Progenitor cell of endocrine pancreas (in vitro differentiated cells): ENCODE measurements at regions not wholly inside any gene's neighbourhood (a gene's known extent, or its start where the extent isn't known, plus 50 kb on each side); places are given as distances from the start of the nearest gene placed in this dataset.

ENCODE experiments used
- DNase-seq: peaks from one replicate; pipeline ENCODE4 v3.0.0; 2021; ENCODE audit warnings: low spot score; ENCODE audit not compliant: unreplicated experiment
- H3K27ac Mint-ChIP-seq: 2 replicates; pipeline ENCODE4 v1.8.0; 2021; ENCODE audit warnings: mild to moderate bottlenecking, moderate library complexity, mixed read lengths
- H3K27me3 Mint-ChIP-seq: 2 replicates; pipeline ENCODE4 v1.8.0; 2021; ENCODE audit warnings: mixed read lengths
- H3K36me3 Mint-ChIP-seq: 2 replicates; pipeline ENCODE4 v1.8.0; 2022; ENCODE audit warnings: mixed read lengths; ENCODE audit not compliant: insufficient read depth
- H3K4me1 Mint-ChIP-seq: 2 replicates; pipeline ENCODE4 v1.8.0; 2021; ENCODE audit warnings: low read depth, mixed read lengths
- H3K4me3 Mint-ChIP-seq: 2 replicates; pipeline ENCODE4 v1.8.0; 2021; ENCODE audit warnings: low read depth, mild to moderate bottlenecking, moderate library complexity, mixed read lengths
- H3K9me3 Mint-ChIP-seq: 2 replicates; pipeline ENCODE4 v1.8.0; 2021; ENCODE audit warnings: low read depth, mixed read lengths
- TF ChIP-seq, protein P1 (sequence below): fragments of 200-600 bp; sonication (generic); IDR thresholded peaks from one replicate; pipeline ENCODE4 v1.5.0; 2021; ENCODE audit warnings: antibody characterized with exemption, mild to moderate bottlenecking; ENCODE audit not compliant: unreplicated experiment

DNA sequence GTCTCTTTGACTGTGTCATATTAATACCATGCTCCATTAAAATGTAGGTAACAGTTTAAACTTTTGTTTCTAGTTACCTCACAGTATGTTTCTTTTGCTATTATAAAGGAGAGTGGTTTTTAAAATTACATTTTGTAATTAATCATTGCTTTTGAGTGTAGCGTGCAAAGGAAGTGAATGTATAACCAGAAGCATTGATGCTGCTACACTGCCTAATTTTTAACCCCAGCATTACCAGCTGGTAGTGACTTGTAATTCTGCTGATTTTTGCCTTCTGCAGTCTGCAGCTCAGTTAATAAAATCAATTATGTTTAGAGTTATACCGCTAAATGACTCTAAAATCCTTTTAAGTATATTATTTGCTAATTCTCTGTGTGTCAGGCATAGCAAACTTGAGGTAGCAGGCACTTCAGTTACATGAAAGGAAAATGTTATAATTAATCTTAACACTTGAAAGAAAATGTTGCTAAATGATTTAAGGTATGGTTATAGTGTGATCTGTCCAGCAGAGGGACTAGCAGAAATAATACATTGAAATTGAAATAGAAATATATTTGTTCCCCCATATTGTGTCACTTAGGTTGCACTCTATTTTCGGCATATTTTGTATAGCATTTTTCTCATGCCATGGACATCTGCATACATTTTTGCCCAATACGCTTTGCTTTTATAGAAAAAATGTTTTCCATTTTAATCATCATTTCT is 388.5 kb downstream of the CNTNAP4 start:
- Mint-ChIP-seq H3K4me3 (no peak overlapping the region), H3K27ac (no peak overlapping the region), H3K4me1 (peaks cover 19% of the 10 kb centered on the region), H3K36me3 (no peaks in the 10 kb centered on the region), H3K9me3 (no peaks in the 10 kb centered on the region), H3K27me3 (no peaks in the 10 kb centered on the region)
- TF ChIP-seq, protein P1, sequence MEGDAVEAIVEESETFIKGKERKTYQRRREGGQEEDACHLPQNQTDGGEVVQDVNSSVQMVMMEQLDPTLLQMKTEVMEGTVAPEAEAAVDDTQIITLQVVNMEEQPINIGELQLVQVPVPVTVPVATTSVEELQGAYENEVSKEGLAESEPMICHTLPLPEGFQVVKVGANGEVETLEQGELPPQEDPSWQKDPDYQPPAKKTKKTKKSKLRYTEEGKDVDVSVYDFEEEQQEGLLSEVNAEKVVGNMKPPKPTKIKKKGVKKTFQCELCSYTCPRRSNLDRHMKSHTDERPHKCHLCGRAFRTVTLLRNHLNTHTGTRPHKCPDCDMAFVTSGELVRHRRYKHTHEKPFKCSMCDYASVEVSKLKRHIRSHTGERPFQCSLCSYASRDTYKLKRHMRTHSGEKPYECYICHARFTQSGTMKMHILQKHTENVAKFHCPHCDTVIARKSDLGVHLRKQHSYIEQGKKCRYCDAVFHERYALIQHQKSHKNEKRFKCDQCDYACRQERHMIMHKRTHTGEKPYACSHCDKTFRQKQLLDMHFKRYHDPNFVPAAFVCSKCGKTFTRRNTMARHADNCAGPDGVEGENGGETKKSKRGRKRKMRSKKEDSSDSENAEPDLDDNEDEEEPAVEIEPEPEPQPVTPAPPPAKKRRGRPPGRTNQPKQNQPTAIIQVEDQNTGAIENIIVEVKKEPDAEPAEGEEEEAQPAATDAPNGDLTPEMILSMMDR, result peak; percentile 29
- DNase-seq, result no peak

GRCh38 chr16:76668207-76668725 is 391.1 kb downstream of the CNTNAP4 start:
- Mint-ChIP-seq H3K27me3 (no peaks in the 10 kb centered on the region), H3K9me3 (no peaks in the 10 kb centered on the region), H3K36me3 (no peaks in the 10 kb centered on the region), H3K4me3 (no peak overlapping the region), H3K4me1 (peaks cover 19% of the 10 kb centered on the region), H3K27ac (no peak overlapping the region)
- TF ChIP-seq, protein P1, result peak; percentile 46
- DNase-seq, result no peak

GRCh38 chr16:76669288-76669687 is 392.1 kb downstream of the CNTNAP4 start:
- no peaks in the 10 kb centered on the region for H3K36me3 Mint-ChIP-seq
- H3K4me1 Mint-ChIP-seq, result peaks cover 19% of the 10 kb centered on the region
- H3K27me3 Mint-ChIP-seq, result no peaks in the 10 kb centered on the region
- H3K9me3 Mint-ChIP-seq, result no peaks in the 10 kb centered on the region
- TF ChIP-seq, protein P1, result no peak
- H3K4me3 Mint-ChIP-seq, result no peak overlapping the region
- no peak overlapping the region for H3K27ac Mint-ChIP-seq
- DNase-seq, result no peak

- no peaks in the 10 kb centered on the region for H3K36me3 Mint-ChIP-seq
- H3K9me3 Mint-ChIP-seq, result no peaks in the 10 kb centered on the region
- DNase-seq, result no peak
- no peaks in the 10 kb centered on the region for H3K27me3 Mint-ChIP-seq
- no peak overlapping the region for H3K27ac Mint-ChIP-seq
- TF ChIP-seq, protein P1, result no peak
- H3K4me3 Mint-ChIP-seq, result no peak overlapping the region
- H3K4me1 Mint-ChIP-seq, result peaks cover 16% of the 10 kb centered on the region
Observed at GRCh38 chr16:76670125-76670857, 393.1 kb downstream of the CNTNAP4 start.

GRCh38 chr16:76676356-76676755 is 399.2 kb downstream of the CNTNAP4 start:
- no peaks in the 10 kb centered on the region for H3K27me3 Mint-ChIP-seq
- TF ChIP-seq, protein P1, result no peak
- no peak overlapping the region for H3K4me3 Mint-ChIP-seq
- no peak for DNase-seq
- peaks cover 4% of the 10 kb centered on the region for H3K4me1 Mint-ChIP-seq
- peak overlapping the region; percentile 76 for H3K27ac Mint-ChIP-seq
- H3K36me3 Mint-ChIP-seq, result no peaks in the 10 kb centered on the region
- H3K9me3 Mint-ChIP-seq, result peaks cover 8% of the 10 kb centered on the region
